ENCODE measurements at regions not wholly inside any gene's neighbourhood (a gene's known extent, or its start where the extent isn't known, plus 50 kb on each side); places are given as distances from the start of the nearest gene placed in this dataset.
"Not testable (repeated sequence)": the region's sequence is repeated elsewhere in the genome, so short reads cannot be mapped to it uniquely, and the experiment has no call there.

- no peak for DNase-seq
Measured at GRCh38 chr3:81887448-81887847, 126.0 kb upstream of the GBE1 start.

- DNase-seq: no peak
Measured at GRCh38 chr3:81886081-81886480, 124.6 kb upstream of the GBE1 start.

GRCh38 chr3:81884791-81885190 is 123.3 kb upstream of the GBE1 start:
- DNase-seq: no peak

- no peak for DNase-seq
Measured at GRCh38 chr3:81876826-81877225, 115.4 kb upstream of the GBE1 start.

GRCh38 chr3:81874738-81875137 is 113.3 kb upstream of the GBE1 start:
- no peak for DNase-seq

- DNase-seq: no peak
Measured at GRCh38 chr3:81872566-81872965, 111.1 kb upstream of the GBE1 start.

GRCh38 chr3:81871358-81872155 is 110.1 kb upstream of the GBE1 start:
- DNase-seq: no peak

- no peak for DNase-seq
Measured at GRCh38 chr3:81869382-81869781, 107.9 kb upstream of the GBE1 start.

- no peak for DNase-seq
Measured at GRCh38 chr3:81868597-81868996, 107.2 kb upstream of the GBE1 start.

GRCh38 chr3:81867875-81868274 is 106.4 kb upstream of the GBE1 start:
- DNase-seq: no peak

- not testable (repeated sequence) for DNase-seq
Measured at GRCh38 chr3:81865164-81865563, 103.7 kb upstream of the GBE1 start.

- DNase-seq: no peak
Measured at GRCh38 chr3:81864272-81864671, 102.8 kb upstream of the GBE1 start.

- DNase-seq: no peak
Measured at GRCh38 chr3:81863756-81864155, 102.3 kb upstream of the GBE1 start.

- no peak for DNase-seq
Measured at GRCh38 chr3:81861593-81861992, 100.1 kb upstream of the GBE1 start.

GRCh38 chr3:81859524-81859923 is 98.1 kb upstream of the GBE1 start:
- DNase-seq: no peak

GRCh38 chr3:81853431-81853830 is 92.0 kb upstream of the GBE1 start:
- DNase-seq: no peak

- DNase-seq: no peak
Measured at GRCh38 chr3:81851176-81851575, 89.7 kb upstream of the GBE1 start.

GRCh38 chr3:81846988-81847387 is 85.5 kb upstream of the GBE1 start:
- no peak for DNase-seq

- no peak for DNase-seq
Measured at GRCh38 chr3:81841540-81841939, 80.1 kb upstream of the GBE1 start.

- DNase-seq: no peak
Measured at GRCh38 chr3:81839504-81840094, 78.2 kb upstream of the GBE1 start.

GRCh38 chr3:81838457-81838856 is 77.0 kb upstream of the GBE1 start:
- no peak for DNase-seq

- DNase-seq: no peak
Measured at GRCh38 chr3:81837071-81837593, 75.7 kb upstream of the GBE1 start.

- DNase-seq: no peak
Measured at GRCh38 chr3:81829937-81830336, 68.5 kb upstream of the GBE1 start.

- not testable (repeated sequence) for DNase-seq
Measured at GRCh38 chr3:81829272-81829671, 67.8 kb upstream of the GBE1 start.

All from activated CD4-positive, alpha-beta T cell treated with anti-CD3 and anti-CD28 coated beads for 48 hours (primary cell).